SK-N-MC (cell line): ENCODE measurements at regions not wholly inside any gene's neighbourhood (a gene's known extent, or its start where the extent isn't known, plus 50 kb on each side); places are given as distances from the start of the nearest gene placed in this dataset.

ENCODE experiments used
- DNase-seq: peaks from one replicate; pipeline ENCODE4 v3.0.0-alpha.2; 2011; ENCODE audit warnings: low read depth, low spot score
- H3K27ac ChIP-seq: fragments of 200-600 bp; sonication (generic); 2 replicates; pipeline ENCODE4 v1.5.1; 2016; ENCODE audit warnings: mixed run types
- H3K36me3 ChIP-seq: fragments of 200-600 bp; sonication (generic); 2 replicates; pipeline ENCODE4 v1.6.1; 2017; ENCODE audit warnings: antibody characterized with exemption, low read length, mixed read lengths; ENCODE audit not compliant: insufficient read depth
- H3K4me3 ChIP-seq: fragments of 200-600 bp; sonication (generic); 2 replicates; pipeline ENCODE4 v1.5.1; 2016
- H3K9ac ChIP-seq: fragments of 200-600 bp; sonication (generic); 2 replicates; pipeline ENCODE4 v1.8.0; 2017; ENCODE audit warnings: mixed run types, mixed read lengths; ENCODE audit not compliant: insufficient read length
- H3K9me3 ChIP-seq: fragments of 200-600 bp; sonication (generic); 2 replicates; pipeline ENCODE4 v1.6.1; 2017; ENCODE audit warnings: low read depth, mild to moderate bottlenecking, antibody characterized with exemption, low read length, moderate library complexity, mixed read lengths
- EZH2 ChIP-seq: fragments of 200-600 bp; sonication (generic); IDR thresholded peaks from one replicate; pipeline ENCODE4 v1.6.1; 2017; ENCODE audit warnings: antibody characterized with exemption
- FOXP2 ChIP-seq: optimal IDR thresholded peaks from 2 replicates; pipeline ENCODE3; 2011; ENCODE audit warnings: mild to moderate bottlenecking, moderate library complexity; ENCODE audit not compliant: insufficient read depth; ENCODE audit errors: extremely low read length, control extremely low read depth
- POLR2AphosphoS5 ChIP-seq: IDR thresholded peaks from 2 replicates; pipeline ENCODE4 v1.6.1; 2012; ENCODE audit warnings: mild to moderate bottlenecking, low read depth, low read length, borderline replicate concordance

DNA sequence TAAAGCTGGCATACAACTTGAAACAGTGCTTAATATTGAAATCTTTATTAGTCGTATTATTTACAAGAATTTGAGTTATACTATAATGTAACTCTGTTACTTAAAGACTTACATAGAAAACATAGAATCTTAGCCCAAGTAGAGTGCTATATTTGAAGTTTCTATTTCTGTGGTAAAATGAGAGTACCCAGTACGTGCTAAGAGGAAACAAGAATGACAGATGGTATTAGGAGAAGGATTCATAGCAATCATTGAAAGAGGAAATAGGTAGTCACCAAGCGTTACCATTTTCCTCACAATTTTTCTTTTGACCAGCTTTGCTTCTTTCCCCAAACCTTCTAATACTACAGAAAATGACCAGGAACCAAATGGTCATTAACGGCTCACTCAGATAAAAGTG is 412.1 kb upstream of the GRIA3 start:
- Histone ChIP-seq H3K9ac (no peak overlapping the region), H3K4me3 (no peak overlapping the region), H3K27ac (no peak overlapping the region), H3K36me3 (no peaks in the 10 kb centered on the region), H3K9me3 (no peaks in the 10 kb centered on the region)
- no peak for DNase-seq
- TF ChIP-seq EZH2: no peak
- TF ChIP-seq FOXP2: no peak
- no peak for TF ChIP-seq POLR2AphosphoS5

DNA sequence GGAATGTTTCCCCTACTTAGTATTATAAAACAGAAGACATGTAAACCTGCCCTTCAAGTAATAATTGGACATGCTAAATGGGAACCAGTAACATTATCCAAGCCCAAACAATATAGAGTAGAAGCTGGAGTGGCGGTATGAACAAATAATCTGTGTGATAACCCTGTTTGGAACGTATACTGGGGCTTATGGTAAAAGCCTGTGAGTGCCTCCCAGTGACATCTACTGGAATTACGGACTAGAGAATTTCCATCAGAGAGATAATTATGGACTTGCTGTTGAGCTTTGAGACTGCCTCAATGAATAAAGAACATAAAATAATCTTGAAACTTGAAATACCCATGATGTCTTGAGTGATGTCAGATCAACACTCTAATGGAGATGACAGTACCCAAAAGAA is 406.3 kb upstream of the GRIA3 start:
- Histone ChIP-seq H3K36me3 (no peaks in the 10 kb centered on the region), H3K27ac (no peak overlapping the region), H3K9me3 (no peaks in the 10 kb centered on the region), H3K4me3 (no peak overlapping the region), H3K9ac (no peak overlapping the region)
- no peak for TF ChIP-seq EZH2
- no peak for TF ChIP-seq FOXP2
- no peak for TF ChIP-seq POLR2AphosphoS5
- DNase-seq: no peak

DNA sequence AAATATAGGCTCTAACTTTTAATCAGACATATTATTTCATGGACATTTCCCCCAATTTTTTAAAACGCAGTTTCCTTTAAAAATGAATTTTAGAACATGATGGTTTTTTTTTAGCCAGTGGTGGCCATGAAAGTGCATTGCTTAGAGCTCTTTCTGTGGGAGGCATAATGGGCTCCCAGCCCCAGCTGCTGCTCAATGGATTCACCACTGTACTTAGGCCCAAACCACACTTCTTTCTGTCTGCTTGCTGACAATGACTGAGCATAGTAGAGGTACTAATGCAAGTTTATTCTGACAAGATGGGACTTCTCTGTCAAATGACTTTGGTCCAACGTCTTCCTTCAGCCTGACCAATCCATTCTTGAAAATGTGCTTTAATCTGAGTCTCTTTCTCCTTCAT is 400.2 kb upstream of the GRIA3 start:
- Histone ChIP-seq H3K36me3 (no peaks in the 10 kb centered on the region), H3K27ac (no peak overlapping the region), H3K4me3 (no peak overlapping the region), H3K9me3 (no peaks in the 10 kb centered on the region), H3K9ac (no peak overlapping the region)
- no peak for DNase-seq
- TF ChIP-seq EZH2 (no peak), FOXP2 (no peak), POLR2AphosphoS5 (no peak)

DNA sequence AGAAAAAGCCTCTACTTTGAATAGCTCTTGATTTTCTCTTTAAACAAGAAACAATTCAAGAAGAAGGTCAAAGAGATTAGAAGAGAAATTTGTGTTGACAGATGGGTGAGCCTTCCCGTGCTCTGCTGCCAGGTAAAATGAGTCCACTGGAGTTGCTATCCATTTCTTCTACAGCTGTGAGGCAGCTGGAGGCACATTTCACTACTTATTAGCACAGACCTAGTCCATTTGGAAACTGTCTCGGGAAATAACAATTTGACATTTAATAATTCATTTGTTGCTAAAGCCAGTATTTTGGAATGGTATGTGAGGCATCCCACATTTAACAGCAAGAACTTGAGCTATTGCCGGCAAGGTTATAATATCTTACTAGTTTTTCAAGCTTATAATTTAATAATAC is 396.8 kb upstream of the GRIA3 start:
- Histone ChIP-seq H3K4me3 (no peak overlapping the region), H3K36me3 (no peaks in the 10 kb centered on the region), H3K9ac (no peak overlapping the region), H3K9me3 (no peaks in the 10 kb centered on the region), H3K27ac (no peak overlapping the region)
- DNase-seq: no peak
- no peak for TF ChIP-seq POLR2AphosphoS5
- TF ChIP-seq EZH2: no peak
- no peak for TF ChIP-seq FOXP2

DNA sequence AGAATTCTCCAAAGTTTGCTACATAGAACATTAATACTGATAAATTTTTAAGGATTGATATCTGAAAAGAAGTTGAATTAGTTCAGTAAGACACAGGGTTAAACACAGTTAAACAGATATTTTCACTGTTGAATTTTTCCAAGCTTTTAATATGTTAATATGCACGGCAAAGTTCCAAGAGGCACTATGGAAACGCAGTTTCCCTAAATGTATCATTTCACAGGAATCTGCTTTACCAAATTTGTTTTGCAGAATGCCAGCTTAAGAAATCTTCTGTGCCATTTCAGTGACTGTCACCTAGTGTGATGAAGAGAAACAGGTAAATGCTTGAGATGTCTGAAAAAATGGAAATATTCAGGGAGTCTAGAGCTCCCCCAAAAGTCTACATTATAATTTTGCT is 395.9 kb upstream of the GRIA3 start:
- H3K9ac ChIP-seq: no peak overlapping the region
- H3K27ac ChIP-seq: no peak overlapping the region
- DNase-seq: no peak
- H3K4me3 ChIP-seq: no peak overlapping the region
- no peaks in the 10 kb centered on the region for H3K36me3 ChIP-seq
- TF ChIP-seq FOXP2: no peak
- no peak for TF ChIP-seq EZH2
- TF ChIP-seq POLR2AphosphoS5: no peak
- no peaks in the 10 kb centered on the region for H3K9me3 ChIP-seq

DNA sequence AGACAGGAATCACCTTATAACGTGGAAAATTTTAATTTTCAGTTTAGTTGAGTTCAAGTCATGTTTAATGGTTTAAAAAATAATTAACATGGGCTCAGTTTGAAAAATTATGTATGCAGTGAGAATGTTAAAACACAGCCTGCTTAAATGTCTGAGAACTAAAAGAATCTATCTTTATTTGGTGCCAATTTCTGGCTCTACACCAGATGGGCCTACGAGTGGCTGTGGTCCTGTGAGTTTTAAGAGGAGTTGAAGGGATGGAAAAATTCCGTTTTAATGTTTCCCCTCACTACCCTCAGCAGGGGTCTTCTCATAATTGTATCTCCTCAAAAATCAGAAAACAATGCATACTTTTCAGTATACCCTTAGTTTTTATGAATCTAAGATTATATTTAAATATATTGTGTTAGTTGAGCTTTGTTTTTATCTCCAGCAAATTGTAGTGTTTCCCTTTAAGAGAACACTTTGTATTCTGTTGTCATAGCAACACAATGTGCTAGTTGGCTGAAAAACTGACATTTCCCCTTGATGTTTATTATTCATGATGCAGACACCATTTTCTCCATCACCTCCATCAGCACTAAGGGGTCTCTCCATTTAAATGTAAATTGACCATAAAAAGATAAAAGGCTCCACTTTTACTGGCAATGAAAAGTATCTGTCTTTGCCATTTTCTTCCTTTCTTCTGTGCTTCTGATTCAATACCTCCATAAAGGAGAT is 393.5 kb upstream of the GRIA3 start:
- DNase-seq: no peak
- Histone ChIP-seq H3K9ac (no peak overlapping the region), H3K9me3 (no peaks in the 10 kb centered on the region), H3K27ac (no peak overlapping the region), H3K36me3 (no peaks in the 10 kb centered on the region), H3K4me3 (no peak overlapping the region)
- no peak for TF ChIP-seq EZH2
- no peak for TF ChIP-seq POLR2AphosphoS5
- TF ChIP-seq FOXP2: no peak

DNA sequence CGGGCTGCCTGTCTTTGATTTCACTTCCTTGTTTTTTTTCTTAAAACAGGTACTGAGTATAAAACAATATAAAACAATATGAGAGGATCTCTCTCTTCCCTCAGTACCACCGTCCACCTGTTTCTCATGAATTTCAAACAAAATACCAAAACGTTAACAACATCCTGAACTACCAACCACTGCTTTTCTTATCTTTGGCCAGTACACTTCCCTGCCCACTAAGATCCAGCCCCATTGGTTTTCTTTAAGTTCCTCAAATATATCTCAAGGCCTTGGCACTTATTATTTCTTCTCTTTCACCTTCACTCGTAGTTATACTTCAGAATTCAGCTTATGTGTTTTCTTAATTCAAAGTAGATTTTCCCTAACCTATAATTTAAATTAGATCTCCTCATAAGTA is 370.2 kb upstream of the GRIA3 start:
- no peak for DNase-seq
- Histone ChIP-seq H3K36me3 (no peaks in the 10 kb centered on the region), H3K9me3 (no peaks in the 10 kb centered on the region), H3K4me3 (no peak overlapping the region), H3K9ac (no peak overlapping the region), H3K27ac (no peak overlapping the region)
- TF ChIP-seq POLR2AphosphoS5 (no peak), EZH2 (no peak), FOXP2 (no peak)

DNA sequence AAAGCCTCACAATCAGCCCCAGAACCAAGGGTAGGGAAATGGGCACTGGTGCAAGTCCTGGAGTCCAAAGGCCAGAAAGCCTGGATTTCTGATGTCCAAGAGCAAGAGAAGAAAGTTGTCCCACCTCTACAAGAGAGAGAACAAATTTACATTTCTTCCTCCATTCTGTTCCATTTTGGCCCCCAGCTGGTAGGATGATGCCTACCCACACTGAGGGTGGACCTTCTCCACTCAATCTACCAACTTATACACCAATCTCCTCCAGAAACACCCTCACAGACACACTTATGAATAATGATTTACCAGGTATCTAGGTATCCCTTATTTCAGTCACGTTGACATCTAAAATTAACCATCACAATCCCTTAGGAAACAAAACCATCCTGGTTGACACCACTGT is 367.8 kb upstream of the GRIA3 start:
- no peak for TF ChIP-seq FOXP2
- TF ChIP-seq EZH2: no peak
- no peak for TF ChIP-seq POLR2AphosphoS5
- no peaks in the 10 kb centered on the region for H3K9me3 ChIP-seq
- no peaks in the 10 kb centered on the region for H3K36me3 ChIP-seq
- no peak overlapping the region for H3K4me3 ChIP-seq
- DNase-seq: no peak
- no peak overlapping the region for H3K27ac ChIP-seq
- no peak overlapping the region for H3K9ac ChIP-seq
